GM12874 (cell line): ENCODE measurements at regions not wholly inside any gene's neighbourhood (a gene's known extent, or its start where the extent isn't known, plus 50 kb on each side); places are given as distances from the start of the nearest gene placed in this dataset.

Source experiments
- TF ChIP-seq, protein P1 (sequence below): IDR thresholded peaks from 2 replicates; pipeline ENCODE4 v1.5.1; 2011; ENCODE audit warnings: low read depth, mild to moderate bottlenecking, control low read depth, low read length, moderate library complexity; ENCODE audit not compliant: insufficient read depth

DNA sequence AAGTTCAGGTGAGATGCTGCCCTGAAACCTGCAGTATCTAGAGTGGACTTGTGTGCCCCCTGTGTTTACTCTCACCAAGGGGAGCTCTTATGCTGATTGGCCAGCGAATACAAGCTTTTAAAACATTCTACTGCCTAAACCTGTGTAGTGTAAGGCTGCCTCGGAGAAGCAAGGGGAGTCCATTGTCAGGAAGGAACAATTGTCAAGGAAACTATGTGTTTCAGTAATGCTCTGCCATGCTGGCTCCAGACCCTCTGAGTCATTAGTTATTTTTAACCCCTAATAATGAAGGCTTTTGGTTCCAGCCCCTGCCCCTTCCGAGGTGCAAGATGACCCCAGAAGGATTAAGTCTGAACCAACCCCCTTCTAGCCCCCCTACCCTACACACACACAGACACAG is 66.1 kb upstream of the CHMP2B start:
- TF ChIP-seq, protein P1, sequence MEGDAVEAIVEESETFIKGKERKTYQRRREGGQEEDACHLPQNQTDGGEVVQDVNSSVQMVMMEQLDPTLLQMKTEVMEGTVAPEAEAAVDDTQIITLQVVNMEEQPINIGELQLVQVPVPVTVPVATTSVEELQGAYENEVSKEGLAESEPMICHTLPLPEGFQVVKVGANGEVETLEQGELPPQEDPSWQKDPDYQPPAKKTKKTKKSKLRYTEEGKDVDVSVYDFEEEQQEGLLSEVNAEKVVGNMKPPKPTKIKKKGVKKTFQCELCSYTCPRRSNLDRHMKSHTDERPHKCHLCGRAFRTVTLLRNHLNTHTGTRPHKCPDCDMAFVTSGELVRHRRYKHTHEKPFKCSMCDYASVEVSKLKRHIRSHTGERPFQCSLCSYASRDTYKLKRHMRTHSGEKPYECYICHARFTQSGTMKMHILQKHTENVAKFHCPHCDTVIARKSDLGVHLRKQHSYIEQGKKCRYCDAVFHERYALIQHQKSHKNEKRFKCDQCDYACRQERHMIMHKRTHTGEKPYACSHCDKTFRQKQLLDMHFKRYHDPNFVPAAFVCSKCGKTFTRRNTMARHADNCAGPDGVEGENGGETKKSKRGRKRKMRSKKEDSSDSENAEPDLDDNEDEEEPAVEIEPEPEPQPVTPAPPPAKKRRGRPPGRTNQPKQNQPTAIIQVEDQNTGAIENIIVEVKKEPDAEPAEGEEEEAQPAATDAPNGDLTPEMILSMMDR, result no peak

DNA sequence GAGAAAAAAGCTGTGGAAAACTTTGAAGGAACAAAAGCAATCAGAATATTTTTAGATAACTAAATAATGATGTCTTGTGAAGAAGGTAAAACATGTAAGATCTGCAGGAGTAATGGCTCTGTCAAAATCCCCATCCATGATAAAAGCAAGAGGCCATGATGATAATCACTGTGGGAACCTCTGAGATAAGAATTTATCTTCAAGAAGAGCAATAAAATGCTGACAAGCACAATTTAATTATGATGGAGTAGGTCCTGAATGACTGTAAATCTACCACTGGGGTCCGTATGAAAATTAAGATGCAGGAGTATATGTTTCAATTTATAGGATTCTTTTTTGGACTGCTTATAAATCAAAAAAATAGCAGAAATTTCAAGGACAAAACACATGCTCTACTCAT is 68.3 kb upstream of the CHMP2B start:
- TF ChIP-seq, protein P1, result no peak

DNA sequence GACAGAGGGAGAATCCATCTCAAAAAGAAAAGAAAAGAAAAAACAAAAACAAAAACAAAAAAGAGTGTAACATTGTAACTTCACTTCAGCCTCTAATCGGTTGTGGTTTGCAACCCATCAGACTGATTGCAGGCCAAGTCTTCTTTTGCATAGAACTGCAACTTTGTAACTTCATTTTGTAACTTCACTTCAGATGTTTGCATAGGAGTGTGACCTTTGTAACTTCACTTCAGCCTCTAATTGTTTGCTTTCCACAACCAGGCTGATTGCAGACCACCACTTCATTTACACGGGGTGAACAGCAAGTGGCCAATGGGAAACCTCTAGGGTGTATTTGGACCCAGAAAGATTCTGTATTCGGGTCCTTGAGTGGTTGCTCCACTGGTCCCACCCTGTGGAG is 79.1 kb upstream of the CHMP2B start:
- TF ChIP-seq, protein P1, result no peak

DNA sequence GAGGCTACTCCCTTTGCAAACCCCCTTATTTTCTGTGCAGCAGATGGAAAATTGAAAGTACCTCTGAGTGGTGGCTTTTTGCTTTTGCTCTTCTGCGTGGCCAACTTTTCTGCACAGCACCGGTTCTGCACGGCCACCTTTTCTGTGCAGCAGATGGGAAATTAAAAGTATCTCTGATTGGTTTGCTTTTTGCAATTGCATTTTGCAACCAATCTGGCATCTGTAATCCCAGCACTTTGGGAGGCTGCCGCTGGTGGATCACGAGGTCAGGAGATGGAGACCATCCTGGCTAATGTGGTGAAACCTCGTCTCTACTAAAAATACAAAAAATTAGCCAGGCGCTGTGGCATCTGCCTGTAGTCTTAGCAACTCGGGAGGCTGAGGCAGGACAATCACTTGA is 79.5 kb upstream of the CHMP2B start:
- TF ChIP-seq, protein P1, result no peak

DNA sequence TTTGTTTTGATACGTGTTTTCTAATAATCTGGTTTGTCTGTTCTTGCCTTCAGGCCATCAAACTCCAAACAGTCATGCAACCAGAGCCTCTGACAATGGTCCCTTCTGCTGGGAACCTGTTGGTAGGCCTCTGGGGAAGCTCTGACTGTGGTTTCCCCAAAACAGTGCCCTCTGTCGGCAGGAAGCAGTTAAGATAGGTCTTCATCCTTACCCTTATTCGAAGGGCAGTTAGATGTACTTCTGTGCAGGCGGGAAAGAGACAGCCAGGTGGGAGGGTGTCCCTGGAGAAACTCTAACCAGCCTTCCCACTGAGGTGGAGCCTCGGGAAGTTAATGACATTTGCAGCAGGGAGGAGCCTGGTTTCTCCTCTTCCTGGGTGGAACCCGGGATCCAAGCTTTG is 81.6 kb upstream of the CHMP2B start:
- TF ChIP-seq, protein P1, result peak; percentile 43

DNA sequence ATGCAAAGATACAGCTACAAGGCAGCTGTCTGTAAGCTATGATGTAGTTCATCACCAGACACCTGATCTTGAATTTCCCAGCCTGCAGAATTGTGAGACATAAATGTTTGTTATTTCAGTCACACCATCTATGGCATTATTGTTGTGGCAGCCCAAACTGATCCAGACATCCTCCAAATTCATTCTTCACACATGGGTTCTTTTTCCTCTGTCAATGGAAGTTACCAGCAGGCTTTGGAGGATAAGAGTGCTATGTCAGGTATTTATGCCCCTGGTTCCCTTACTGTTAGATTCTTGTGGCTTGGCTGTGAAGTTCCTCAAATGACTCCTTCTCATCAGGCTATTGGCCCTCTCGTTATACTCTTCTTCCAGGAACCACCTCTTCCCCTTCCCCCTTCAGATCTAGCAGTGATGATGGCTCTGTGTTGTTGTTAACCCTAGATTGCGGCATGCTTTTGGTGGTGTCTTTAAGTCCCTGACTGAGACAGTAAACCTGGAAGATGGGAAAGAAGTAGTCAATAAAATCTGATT is 91.0 kb upstream of the CHMP2B start:
- TF ChIP-seq, protein P1, result no peak

DNA sequence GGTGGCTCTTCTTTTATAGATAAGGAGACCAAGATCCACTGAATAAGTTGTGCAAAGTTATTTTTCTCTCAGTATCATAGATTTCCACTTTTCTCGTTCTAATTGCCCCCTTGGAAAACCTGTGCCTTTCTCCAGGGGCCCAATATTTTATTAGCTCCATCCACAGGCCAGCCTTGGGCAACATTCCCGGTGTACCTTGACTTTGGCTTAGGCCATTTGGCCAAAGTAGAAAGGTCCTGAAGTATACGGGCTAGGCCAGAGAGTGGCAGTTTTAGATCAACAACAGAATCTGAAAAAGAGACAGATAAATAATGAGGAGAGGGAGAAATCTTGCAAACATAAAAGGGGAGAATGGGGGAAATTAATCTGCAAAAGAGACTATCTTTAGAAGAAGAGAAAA is 91.7 kb upstream of the CHMP2B start:
- TF ChIP-seq, protein P1, result no peak
